ENCODE measurements at regions not wholly inside any gene's neighbourhood (a gene's known extent, or its start where the extent isn't known, plus 50 kb on each side); places are given as distances from the start of the nearest gene placed in this dataset.
"Not testable (repeated sequence)": the region's sequence is repeated elsewhere in the genome, so short reads cannot be mapped to it uniquely, and the experiment has no call there.

GRCh38 chrX:98057176-98057575 is 1173.5 kb downstream of the RPA4 start:
- DNase-seq (ENCODE audit: low read depth in 2 of 2): no peak

GRCh38 chrX:98065151-98065550 is 1181.4 kb downstream of the RPA4 start:
- no peak for DNase-seq (ENCODE audit: low read depth in 2 of 2)

GRCh38 chrX:98067611-98068010 is 1183.9 kb downstream of the RPA4 start:
- no peak for DNase-seq (ENCODE audit: low read depth in 2 of 2)

DNA sequence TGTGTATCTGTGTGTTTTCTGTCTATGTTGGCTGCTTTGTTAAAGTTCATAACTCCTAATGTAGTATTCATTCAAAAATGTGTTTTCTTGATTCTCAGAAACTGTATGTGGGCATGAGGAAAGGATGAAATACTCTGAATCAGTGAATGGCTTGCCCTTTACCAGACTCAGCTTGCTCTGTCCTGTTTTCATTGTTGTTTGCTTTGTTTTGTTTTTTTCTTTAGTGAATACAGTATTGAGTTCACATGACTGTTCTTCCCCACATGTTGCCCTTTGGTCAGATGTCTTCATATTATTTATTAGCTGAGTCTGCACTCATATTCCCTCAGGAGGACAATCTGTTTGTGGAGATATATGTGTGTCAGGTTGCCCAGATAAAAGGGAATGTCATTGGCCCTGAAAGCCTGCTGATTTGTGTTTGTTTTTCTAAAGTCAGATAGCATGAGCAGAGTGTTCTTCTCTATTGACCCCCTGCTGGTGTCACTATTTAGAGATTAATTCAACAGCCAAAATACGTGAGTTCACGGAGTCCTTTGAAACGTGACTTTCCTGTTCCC is 1184.4 kb downstream of the RPA4 start:
- DNase-seq (ENCODE audit: low read depth in 2 of 2): no peak

DNA sequence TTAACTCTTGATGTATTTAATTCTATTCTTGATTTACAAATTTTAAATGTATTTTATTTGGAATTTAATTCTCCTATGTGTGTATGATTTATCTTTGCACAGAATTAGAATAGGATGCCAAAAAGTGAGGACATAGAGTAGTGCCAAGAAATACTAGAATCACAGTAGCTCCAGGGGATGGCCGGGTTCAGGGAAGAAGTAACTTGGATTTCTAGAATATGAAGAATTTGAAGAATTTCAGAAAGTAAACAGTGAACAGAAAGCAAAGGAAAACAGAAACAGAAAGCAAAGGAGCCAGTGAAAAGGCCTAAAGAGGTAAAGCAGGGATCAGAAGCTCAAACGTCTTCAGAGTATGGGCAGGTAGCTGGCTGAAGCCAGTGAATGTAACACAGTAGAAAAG is 1187.6 kb downstream of the RPA4 start:
- DNase-seq (ENCODE audit: low read depth in 2 of 2): no peak

DNA sequence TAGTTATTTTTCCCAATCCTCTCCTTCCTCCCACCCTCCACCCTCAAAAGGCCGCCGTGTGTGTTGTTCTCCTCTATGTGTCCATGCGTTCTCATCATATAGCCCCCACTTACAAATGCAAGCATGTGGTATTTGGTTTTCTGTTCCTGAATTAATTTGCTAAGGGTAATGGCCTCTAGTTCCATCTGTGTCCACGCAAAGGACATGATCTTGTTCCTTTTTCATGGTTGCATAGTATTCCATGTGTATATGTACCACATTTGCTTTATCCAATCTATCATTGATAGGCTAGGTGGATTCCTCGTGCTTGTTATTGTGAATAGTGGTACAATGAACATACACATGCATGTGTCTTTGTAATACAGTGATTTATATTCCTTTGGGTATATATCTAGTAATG is 1193.7 kb downstream of the RPA4 start:
- DNase-seq (ENCODE audit: low read depth in 2 of 2): no peak

GRCh38 chrX:98111684-98112083 is 1228.0 kb downstream of the RPA4 start:
- DNase-seq (ENCODE audit: low read depth in 2 of 2): no peak

DNA sequence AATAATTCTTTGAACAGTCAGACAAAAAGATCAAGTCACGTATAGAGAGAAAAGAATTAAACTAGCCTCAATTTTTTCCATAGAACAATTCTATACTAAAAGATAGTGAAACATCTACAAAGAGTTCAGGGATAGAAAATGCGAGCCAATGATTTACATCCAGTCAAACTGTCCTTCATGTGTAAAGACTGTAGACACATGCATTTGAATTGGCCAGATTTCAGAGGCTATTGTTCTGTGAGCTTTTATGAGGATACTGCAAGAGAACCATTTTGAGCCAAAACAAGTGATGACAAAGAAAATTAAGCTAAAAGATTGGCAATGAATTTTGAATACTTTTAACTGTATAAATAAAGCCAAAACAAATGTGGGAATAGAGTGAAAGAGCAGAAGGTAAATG is 1230.3 kb downstream of the RPA4 start:
- no peak for DNase-seq (ENCODE audit: low read depth in 2 of 2)

GRCh38 chrX:98141466-98141865 is 1257.8 kb downstream of the RPA4 start:
- no peak for DNase-seq (ENCODE audit: low read depth in 2 of 2)

DNA sequence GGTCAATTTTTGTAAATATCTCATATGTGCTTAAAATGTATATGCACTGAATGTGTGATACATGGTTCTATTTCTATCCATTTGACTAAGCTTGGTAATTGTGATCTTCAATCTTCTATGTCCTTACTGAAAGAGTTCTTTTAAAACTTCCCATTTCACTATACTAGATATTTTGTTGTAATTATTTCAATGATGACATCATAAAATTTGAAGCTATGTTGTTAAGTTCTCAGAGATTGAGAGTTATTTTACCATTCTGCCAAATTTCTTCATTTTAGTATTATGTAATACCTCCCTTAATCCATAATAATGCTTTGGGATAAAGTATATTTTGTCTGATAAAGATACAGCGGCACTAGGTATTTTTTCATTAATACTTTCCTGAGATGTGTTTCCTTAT is 1307.3 kb downstream of the RPA4 start:
- no peak for DNase-seq (ENCODE audit: low read depth in 2 of 2)

DNA sequence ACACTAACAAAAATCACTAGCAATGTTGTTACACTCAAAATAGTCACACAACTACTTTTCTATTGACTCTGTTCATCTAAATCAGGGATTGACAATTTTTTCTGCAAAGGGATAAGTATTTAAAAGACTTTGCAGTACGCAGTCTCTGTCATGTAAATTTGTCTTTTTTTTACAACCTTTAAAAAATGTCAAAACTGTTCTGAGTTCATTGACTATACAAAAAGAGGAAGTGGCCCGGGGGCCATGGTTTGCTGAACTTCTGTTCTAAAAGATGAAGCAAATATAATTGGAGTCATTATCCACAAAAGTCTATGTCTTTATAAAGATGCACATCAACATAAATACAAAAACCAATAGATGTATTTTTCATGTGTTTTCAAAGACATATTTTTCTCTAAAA is 1310.3 kb downstream of the RPA4 start:
- no peak for DNase-seq (ENCODE audit: low read depth in 2 of 2)

DNA sequence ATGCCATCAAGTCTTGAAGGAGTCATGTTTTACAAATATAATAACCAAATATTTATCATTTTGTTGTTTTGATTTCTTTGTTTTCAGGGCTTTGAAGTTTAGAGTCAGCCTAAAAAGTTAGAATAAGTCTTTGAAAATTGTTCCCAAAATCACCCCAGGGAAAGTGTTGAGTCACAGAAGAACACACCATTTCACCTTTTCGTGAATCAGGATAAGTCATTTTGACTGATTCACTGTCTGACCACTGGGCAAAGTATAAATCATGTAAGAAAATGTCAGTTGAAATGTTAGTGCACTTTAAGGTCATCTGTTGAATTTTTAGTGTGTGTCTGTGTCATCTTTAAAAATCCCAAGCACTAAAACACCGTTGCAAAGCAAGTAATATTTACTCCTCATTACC is 1320.1 kb downstream of the RPA4 start:
- DNase-seq (ENCODE audit: low read depth in 2 of 2): no peak

DNA sequence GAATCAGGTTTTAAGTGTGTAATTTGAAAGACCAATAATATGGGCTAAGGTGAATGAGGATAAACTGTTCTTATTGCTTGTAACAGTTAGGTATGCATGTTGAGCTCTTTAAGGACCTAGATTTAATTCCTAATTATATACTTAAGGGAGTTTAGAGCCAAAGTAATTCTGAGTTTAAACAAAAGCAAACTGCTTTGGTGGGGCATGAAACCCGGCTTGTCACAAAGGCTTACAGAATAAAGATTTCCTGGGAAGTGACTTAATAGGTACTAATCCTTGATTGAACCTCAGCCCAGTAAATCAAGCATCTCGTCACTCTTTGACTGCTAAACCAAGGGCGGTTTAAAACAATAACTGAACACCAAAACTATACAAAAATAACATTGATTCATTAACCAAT is 1324.2 kb downstream of the RPA4 start:
- no peak for DNase-seq (ENCODE audit: low read depth in 2 of 2)

GRCh38 chrX:98231003-98231402 is 1347.3 kb downstream of the RPA4 start:
- DNase-seq (ENCODE audit: low read depth in 2 of 2): no peak

DNA sequence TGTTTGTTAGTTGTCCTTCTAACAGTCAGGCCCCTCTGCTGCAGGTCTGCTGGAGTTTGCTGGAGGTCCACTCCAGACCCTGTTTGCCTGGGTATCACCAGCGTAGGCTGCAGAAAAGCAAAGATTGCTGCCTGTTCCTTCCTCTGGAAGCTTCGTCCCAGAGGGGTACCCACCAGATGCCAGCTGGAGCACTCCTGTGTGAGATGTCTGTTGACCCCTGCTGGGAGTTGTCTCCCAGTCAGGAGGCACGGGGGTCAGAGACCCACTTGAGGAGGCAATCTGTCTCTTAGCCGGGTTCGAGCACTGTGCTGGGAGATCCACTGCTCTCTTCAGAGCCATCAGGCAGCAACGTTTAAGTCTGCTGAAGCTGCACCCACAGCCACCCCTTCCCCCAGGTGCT is 1356.4 kb downstream of the RPA4 start:
- not testable (repeated sequence) for DNase-seq (ENCODE audit: low read depth in 2 of 2)

DNA sequence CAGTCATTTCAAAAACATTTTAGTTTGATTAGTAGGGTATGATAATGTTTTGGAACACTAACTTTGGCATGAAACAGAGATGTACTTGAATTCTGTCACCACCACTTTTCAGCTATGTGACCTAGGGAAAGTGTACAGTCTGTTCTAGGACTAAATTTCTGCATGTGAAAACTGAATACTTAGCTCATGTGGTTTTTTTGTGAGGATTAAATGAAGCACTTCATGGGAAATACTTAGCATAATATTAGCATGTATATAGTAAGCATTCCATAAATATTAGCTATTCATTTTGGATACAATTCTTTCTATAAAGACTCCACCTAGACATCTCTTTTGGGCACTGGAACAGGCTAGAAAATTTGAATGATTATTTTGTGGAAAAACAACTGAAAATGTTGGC is 1379.4 kb downstream of the RPA4 start:
- DNase-seq (ENCODE audit: low read depth in 2 of 2): no peak

DNA sequence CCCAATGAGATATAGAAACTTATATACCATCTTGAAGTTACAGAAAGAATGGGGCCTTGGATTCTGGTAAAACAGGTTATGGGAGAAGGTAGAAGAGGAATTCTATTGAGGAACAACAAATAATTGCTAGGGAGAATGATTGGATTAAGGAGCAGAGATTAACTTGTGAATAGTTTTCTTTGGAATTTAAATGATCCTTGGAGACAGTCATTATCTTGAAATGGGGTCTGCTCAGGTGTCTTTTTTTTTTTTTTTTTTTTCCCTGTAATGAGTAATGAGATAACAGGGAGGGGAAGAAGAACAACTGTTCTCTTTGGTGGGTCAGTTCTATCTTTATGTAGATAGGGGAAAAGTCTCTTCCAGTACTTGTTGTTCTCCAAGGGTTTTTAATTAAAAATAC is 1406.0 kb downstream of the RPA4 start:
- DNase-seq (ENCODE audit: low read depth in 2 of 2): no peak

DNA sequence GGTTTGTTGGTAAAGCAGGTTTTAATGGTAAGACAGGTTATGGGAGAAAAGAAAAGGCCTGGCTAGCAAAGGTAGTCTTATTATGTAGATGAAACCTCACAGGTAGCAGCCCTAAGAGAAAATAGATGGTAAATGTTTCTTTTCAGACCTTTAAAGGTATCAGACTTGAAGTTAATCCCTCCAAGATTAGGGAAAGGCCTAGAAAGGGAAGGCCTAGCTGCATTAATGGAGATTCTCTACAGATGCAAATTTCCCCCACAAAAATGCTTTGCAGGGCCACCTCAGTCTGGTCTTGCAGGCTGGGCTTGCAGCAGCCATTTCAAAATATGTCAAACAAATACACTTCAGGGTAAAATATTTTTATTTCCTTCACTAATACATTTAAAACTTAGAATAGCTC is 1410.6 kb downstream of the RPA4 start:
- no peak for DNase-seq (ENCODE audit: low read depth in 2 of 2)

DNA sequence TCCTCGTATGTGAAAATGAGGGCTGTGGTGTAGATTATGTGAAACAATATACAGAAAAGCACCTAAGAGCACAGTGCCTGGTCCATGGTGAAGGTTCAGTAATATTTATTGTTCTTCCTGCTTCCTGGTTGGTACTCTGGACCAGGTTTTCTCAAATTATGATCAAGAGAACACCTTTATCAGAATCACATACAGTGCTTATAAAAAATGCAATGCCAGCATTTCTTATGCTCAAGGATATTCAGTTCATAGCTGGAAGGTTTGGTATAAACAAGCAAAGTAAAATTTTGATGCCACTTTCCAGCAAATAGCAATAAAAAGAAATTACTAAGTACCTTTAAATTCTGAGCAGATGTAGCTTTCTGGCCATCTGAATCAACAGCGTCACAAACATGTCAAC is 1412.4 kb downstream of the RPA4 start:
- no peak for DNase-seq (ENCODE audit: low read depth in 2 of 2)

- no peak for DNase-seq (ENCODE audit: low read depth in 2 of 2)
Observed at GRCh38 chrX:98299785-98300184, 1416.1 kb downstream of the RPA4 start.

- not testable (repeated sequence) for DNase-seq (ENCODE audit: low read depth in 2 of 2)
Observed at GRCh38 chrX:98300536-98300935, 1416.8 kb downstream of the RPA4 start.

DNA sequence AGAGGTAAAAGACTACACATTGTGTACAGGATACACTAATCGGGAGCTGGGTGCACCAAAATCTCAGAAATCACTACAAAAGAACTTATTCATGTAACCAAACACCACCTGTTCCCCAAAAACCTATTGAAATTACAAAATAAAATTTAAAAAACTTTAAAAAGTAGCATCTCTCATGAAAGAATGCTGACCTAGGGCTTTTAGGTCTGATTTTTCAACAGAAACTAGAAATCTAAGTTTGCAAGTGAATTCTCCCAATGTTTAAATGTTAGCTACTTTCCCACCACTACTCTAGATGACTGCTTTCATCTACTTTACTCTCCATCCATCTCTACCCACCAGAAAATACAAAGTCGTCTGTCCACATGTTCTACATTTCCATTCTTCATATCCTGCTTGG is 1447.7 kb downstream of the RPA4 start:
- no peak for DNase-seq (ENCODE audit: low read depth in 2 of 2)

DNA sequence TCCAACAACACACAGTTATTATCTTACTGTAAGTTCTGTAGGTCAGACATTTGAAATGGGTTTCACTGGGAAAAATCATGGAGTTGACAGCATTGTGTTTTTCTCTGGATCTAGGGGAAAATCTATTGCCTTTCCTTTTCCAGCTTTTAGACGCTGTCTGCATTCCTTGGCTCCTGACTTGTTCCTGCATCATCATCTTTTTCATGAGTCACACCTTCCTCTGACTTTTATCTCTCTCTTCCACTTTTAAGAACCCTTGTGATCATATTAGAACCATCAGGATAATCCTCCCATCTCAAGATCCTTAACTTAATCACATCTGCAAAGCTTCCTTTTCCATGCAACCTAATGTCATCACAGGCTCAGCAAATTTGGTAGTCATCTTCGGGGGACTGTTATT is 1454.8 kb downstream of the RPA4 start:
- no peak for DNase-seq (ENCODE audit: low read depth in 2 of 2)

- no peak for DNase-seq (ENCODE audit: low read depth in 2 of 2)
Observed at GRCh38 chrX:98350940-98351339, 1467.2 kb downstream of the RPA4 start.

GRCh38 chrX:98357146-98357545 is 1473.4 kb downstream of the RPA4 start:
- DNase-seq (ENCODE audit: low read depth in 2 of 2): no peak
